HepG2 (cell line): ENCODE measurements at regions not wholly inside any gene's neighbourhood (a gene's known extent, or its start where the extent isn't known, plus 50 kb on each side); places are given as distances from the start of the nearest gene placed in this dataset.

ENCODE experiments used
- ATAC-seq: fragments of 200-7000 bp; cut with Tn5 transposase; 3 replicates; pipeline ENCODE4 v1.9.1; 2020; ENCODE audit warnings: mild to moderate bottlenecking, moderate library complexity
- BruUV-seq: library from RNA; stranded (reverse); fragments of 400-500 nt; replicated peaks from 2 replicates; lab custom pipeline; 2021; lab: Mats Ljungman, UMichigan
- CTCF ChIA-PET: fragments of 300-600 bp; formaldehyde crosslinking; extraction: SDS; loops from one replicate; lab custom pipeline; 2021; ENCODE audit warnings: low total read pairs, inconsistent platforms, low intra/inter-chr PET ratio; lab: Yijun Ruan, JAX
- POLR2A ChIA-PET: fragments of 350-600 bp; sonication (Branson Sonifier 250); formaldehyde crosslinking; loops from one replicate; lab custom pipeline; 2020; ENCODE audit warnings: antibody characterized with exemption, inconsistent platforms; lab: Yijun Ruan, JAX
- DNase-seq: peaks from one replicate; pipeline ENCODE4 v3.0.0-alpha.2; 2015; ENCODE audit warnings: low spot score
- FAIRE-seq: peaks from 3 replicates; lab custom pipeline; 2011; peaks lifted over from hg19 to GRCh38; lab: Jason Lieb, UNC
- H2AFZ ChIP-seq: one replicate; pipeline ENCODE4 v1.6.1; 2011; ENCODE audit warnings: low read length, inconsistent platforms
- H3K27ac ChIP-seq: fragments of 300-600 bp; 3 replicates; pipeline ENCODE4 v1.8.0; 2011; ENCODE audit warnings: mixed run types, mild to moderate bottlenecking, mixed read lengths, low read length, inconsistent platforms; ENCODE audit not compliant: insufficient read depth; ENCODE audit errors: extremely low read length
- H3K27me3 ChIP-seq, 2 experiments: fragments of 200-600 bp in 1 of 2; 2 replicates in 1 of 2; 3 replicates in 1 of 2; pipeline versions ENCODE4 v1.6.0 to v1.8.0; 2011; ENCODE audit warnings: low read length in 2 of 2, mild to moderate bottlenecking in 2 of 2, moderate library complexity in 2 of 2, inconsistent platforms in 1 of 2; ENCODE audit not compliant: insufficient read depth in 2 of 2, control insufficient read depth in 1 of 2
- H3K36me3 ChIP-seq, 2 experiments: fragments of 200-600 bp in 1 of 2; replicated peaks in 1 of 2; 2 replicates in 1 of 2; 3 replicates in 1 of 2; pipeline versions ENCODE4 v1.5.1 to v1.8.0; 2011; ENCODE audit warnings: low read length in 2 of 2, inconsistent platforms in 1 of 2; ENCODE audit not compliant: insufficient read depth in 2 of 2, control insufficient read depth in 1 of 2
- H3K4me1 ChIP-seq: 2 replicates; pipeline ENCODE4 v1.5.1; 2012; ENCODE audit warnings: low read length, inconsistent platforms; ENCODE audit not compliant: insufficient read depth
- H3K4me2 ChIP-seq: 2 replicates; pipeline ENCODE4 v1.6.0; 2011; ENCODE audit warnings: low read depth, low read length, inconsistent platforms
- H3K4me3 ChIP-seq, 3 experiments: fragments of 200-600 bp in 1 of 3; sonication (generic), shearing (Covaris generic) in 1 of 3; replicated peaks in 1 of 3; 2 replicates each; pipeline ENCODE4 v1.5.1; 2011 to 2016; ENCODE audit warnings: low read length in 3 of 3, inconsistent platforms in 2 of 3, low read depth in 2 of 3, mild to moderate bottlenecking in 2 of 3, control low read depth in 1 of 3, mixed read lengths in 1 of 3; ENCODE audit not compliant: insufficient read depth in 1 of 3
- H3K79me2 ChIP-seq: one replicate; pipeline ENCODE4 v1.6.1; 2011; ENCODE audit warnings: low read length, inconsistent platforms; ENCODE audit not compliant: insufficient read depth
- H3K9ac ChIP-seq: 2 replicates; pipeline ENCODE4 v1.6.0; 2011; ENCODE audit warnings: mild to moderate bottlenecking, low read depth, low read length, inconsistent platforms; ENCODE audit not compliant: insufficient read depth
- H3K9me3 ChIP-seq: 2 replicates; pipeline ENCODE4 v1.5.1; 2012; ENCODE audit warnings: mild to moderate bottlenecking, low read length
- H4K20me1 ChIP-seq: 2 replicates; pipeline ENCODE4 v1.6.0; 2011; ENCODE audit warnings: inconsistent platforms, mild to moderate bottlenecking, low read length, moderate library complexity; ENCODE audit not compliant: insufficient read depth
- ZNF3 ChIP-seq: IDR thresholded peaks from 2 replicates; pipeline ENCODE4 v1.7.0; 2017; ENCODE audit warnings: inconsistent platforms
- ZNF670 ChIP-seq: sonication (generic); formaldehyde crosslinking; IDR thresholded peaks from 2 replicates; pipeline ENCODE4 v1.8.0; 2022; ENCODE audit warnings: mild to moderate bottlenecking, missing genetic modification reagents, borderline replicate concordance
- ZNF816 ChIP-seq: sonication (generic); formaldehyde crosslinking; IDR thresholded peaks from 2 replicates; pipeline ENCODE4 v1.8.0; 2022; ENCODE audit warnings: missing genetic modification reagents, mild to moderate bottlenecking, borderline replicate concordance
- WGBS: methylation state at CpG from one replicate; pipeline ENCODE4 v1.1.6; 2017; ENCODE audit warnings: low lambda C conversion rate; 5-methylcytosine and 5-hydroxymethylcytosine counted together
- in situ Hi-C: cut with HindIII; loops from 2 replicates; pipeline ENCODE4 v1.10.0; 2017; ENCODE audit warnings: low pct_unique_long_range_greater_than_20kb; ENCODE audit not compliant: extremely low pct_ligation_motif_present
- intact Hi-C: fragments of 100-400 bp; cut with micrococcal nuclease; formaldehyde crosslinking; loops from one replicate; pipeline ENCODE4 v1.10.0; 2022; ENCODE audit not compliant: unreplicated experiment
- TF ChIP-seq, protein P1 (sequence below): IDR thresholded peaks from 2 replicates; pipeline ENCODE4 v1.6.1; 2016
- TF ChIP-seq, protein P2 (sequence below): IDR thresholded peaks from 2 replicates; pipeline ENCODE4 v1.6.1; 2016; ENCODE audit warnings: low read depth, borderline replicate concordance
- TF ChIP-seq, protein P3 (sequence below): sonication (generic); formaldehyde crosslinking; IDR thresholded peaks from 2 replicates; pipeline ENCODE4 v1.5.1; 2020; ENCODE audit warnings: missing genetic modification reagents, mild to moderate bottlenecking, borderline replicate concordance

DNA sequence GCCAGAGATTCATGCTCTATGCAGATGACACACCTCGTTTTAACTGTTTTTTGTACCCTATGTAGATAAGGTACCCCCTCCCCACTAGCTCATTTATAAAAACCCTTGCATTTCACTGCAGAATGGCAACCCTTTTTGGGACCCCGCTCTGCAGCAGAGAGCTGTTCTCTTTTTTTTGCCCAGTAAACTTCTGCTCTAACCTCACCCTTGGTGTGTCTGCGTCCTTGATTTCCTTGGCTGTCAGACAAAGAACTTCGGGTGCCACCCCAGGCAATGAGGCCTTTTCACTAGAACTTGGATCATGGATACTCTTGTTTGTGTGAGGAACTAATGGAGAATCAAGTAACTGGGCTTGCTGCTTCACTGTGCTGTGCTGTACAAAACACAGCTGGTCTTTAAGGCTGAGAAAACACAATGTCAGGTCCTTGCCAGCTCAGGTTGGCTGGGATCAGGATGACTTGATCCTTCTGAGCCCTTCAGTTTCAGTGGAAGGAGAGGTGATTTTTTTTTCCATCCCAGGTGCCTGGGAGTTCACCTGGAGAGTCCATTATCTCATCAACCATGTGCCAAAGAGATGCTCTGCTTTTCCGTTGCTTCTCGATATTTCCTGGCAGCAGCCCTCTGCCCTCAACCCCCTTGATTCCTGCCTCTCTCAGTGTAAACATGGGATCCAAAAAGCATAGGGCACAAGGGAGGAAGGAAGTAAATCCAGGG lies 133.2 kb upstream of the FAM20A start:
- in situ Hi-C loops: no loop called here
- intact Hi-C loops: no loop called here
- no peak overlapping the region for H3K9ac ChIP-seq
- H3K9me3 ChIP-seq: no peaks in the 10 kb centered on the region
- H3K27me3 ChIP-seq: no peaks in the 10 kb centered on the region
- CTCF ChIA-PET: no interaction called here
- no TSS peak for BruUV-seq
- no peaks in the 10 kb centered on the region for H3K79me2 ChIP-seq
- H4K20me1 ChIP-seq: no peaks in the 10 kb centered on the region
- H3K4me2 ChIP-seq: peak overlapping the region; percentile 54
- no peak overlapping the region for H2AFZ ChIP-seq
- POLR2A ChIA-PET: no interaction called here
- no peak for FAIRE-seq
- no peak for ATAC-seq
- TF ChIP-seq, protein P1, sequence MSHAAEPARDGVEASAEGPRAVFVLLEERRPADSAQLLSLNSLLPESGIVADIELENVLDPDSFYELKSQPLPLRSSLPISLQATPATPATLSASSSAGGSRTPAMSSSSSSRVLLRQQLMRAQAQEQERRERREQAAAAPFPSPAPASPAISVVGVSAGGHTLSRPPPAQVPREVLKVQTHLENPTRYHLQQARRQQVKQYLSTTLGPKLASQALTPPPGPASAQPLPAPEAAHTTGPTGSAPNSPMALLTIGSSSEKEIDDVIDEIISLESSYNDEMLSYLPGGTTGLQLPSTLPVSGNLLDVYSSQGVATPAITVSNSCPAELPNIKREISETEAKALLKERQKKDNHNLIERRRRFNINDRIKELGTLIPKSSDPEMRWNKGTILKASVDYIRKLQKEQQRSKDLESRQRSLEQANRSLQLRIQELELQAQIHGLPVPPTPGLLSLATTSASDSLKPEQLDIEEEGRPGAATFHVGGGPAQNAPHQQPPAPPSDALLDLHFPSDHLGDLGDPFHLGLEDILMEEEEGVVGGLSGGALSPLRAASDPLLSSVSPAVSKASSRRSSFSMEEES (CRISPR knock-in tag): no peak
- TF ChIP-seq, protein P2, sequence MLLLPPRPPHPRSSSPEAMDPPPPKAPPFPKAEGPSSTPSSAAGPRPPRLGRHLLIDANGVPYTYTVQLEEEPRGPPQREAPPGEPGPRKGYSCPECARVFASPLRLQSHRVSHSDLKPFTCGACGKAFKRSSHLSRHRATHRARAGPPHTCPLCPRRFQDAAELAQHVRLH (CRISPR knock-in tag): 0 out of 2 replicates have a peak, but pooled peaks have one; percentile 5
- TF ChIP-seq ZNF816 (CRISPR knock-in tag) (no peak), ZNF3 (CRISPR knock-in tag) (no peak), ZNF670 (CRISPR knock-in tag) (0 out of 2 replicates have a peak, but pooled peaks have one; percentile 7)
- TF ChIP-seq, protein P3, sequence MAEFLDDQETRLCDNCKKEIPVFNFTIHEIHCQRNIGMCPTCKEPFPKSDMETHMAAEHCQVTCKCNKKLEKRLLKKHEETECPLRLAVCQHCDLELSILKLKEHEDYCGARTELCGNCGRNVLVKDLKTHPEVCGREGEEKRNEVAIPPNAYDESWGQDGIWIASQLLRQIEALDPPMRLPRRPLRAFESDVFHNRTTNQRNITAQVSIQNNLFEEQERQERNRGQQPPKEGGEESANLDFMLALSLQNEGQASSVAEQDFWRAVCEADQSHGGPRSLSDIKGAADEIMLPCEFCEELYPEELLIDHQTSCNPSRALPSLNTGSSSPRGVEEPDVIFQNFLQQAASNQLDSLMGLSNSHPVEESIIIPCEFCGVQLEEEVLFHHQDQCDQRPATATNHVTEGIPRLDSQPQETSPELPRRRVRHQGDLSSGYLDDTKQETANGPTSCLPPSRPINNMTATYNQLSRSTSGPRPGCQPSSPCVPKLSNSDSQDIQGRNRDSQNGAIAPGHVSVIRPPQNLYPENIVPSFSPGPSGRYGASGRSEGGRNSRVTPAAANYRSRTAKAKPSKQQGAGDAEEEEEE (CRISPR knock-in tag): 0 out of 2 replicates have a peak, but pooled peaks have one; percentile 5
- no peaks in the 10 kb centered on the region for H3K36me3 ChIP-seq
- no peak for DNase-seq
- H3K4me1 ChIP-seq: peaks cover 34% of the 10 kb centered on the region
- no peak overlapping the region for H3K4me3 ChIP-seq
- H3K27ac ChIP-seq: no peak overlapping the region
- 64% methylated on average over 6 of the region's 6 CpGs for WGBS
